Astrocyte (in vitro differentiated cells and primary cell): ENCODE measurements at regions not wholly inside any gene's neighbourhood (a gene's known extent, or its start where the extent isn't known, plus 50 kb on each side); places are given as distances from the start of the nearest gene placed in this dataset.
"Not testable (repeated sequence)": the region's sequence is repeated elsewhere in the genome, so short reads cannot be mapped to it uniquely, and the experiment has no call there.

Experiments
- CTCF ChIP-seq: IDR thresholded peaks from 2 replicates; pipeline ENCODE4 v1.5.1; 2011; ENCODE audit warnings: low read depth, mild to moderate bottlenecking, inconsistent platforms, low read length, moderate library complexity; ENCODE audit not compliant: insufficient read depth
- EZH2 ChIP-seq: IDR thresholded peaks from 2 replicates; pipeline ENCODE4 v1.6.1; 2012; ENCODE audit warnings: mild to moderate bottlenecking, low read length, inconsistent platforms; ENCODE audit not compliant: insufficient read depth

- TF ChIP-seq CTCF, EZH2: not testable (repeated sequence)
Measured at GRCh38 chr21:9027417-9027800, 1494.0 kb upstream of the TPTE start.
